Mucosa of rectum (tissue), 2 donors: ENCODE measurements at regions not wholly inside any gene's neighbourhood (a gene's known extent, or its start where the extent isn't known, plus 50 kb on each side); places are given as distances from the start of the nearest gene placed in this dataset.
A peak's percentile ranks its signal among the peaks of the same experiment; 100 is the strongest.

Source experiments
- H3K27ac ChIP-seq, 2 donors: one replicate each; pipeline ENCODE4 v1.7.0; 2013; ENCODE audit warnings: inconsistent platforms in 2 of 2, low read depth in 2 of 2, low read length in 2 of 2
- H3K27me3 ChIP-seq, 2 donors: one replicate each; pipeline ENCODE4 v1.7.0; 2013; ENCODE audit warnings: low read length in 2 of 2; ENCODE audit not compliant: control insufficient read depth in 2 of 2, insufficient read depth in 2 of 2
- H3K36me3 ChIP-seq, 2 donors: one replicate each; pipeline ENCODE4 v1.7.0; 2013; ENCODE audit warnings: low read length in 2 of 2; ENCODE audit not compliant: control insufficient read depth in 2 of 2, insufficient read depth in 2 of 2
- H3K4me1 ChIP-seq, 2 donors: one replicate each; pipeline ENCODE4 v1.7.0; 2013; ENCODE audit warnings: low read length in 2 of 2, mild to moderate bottlenecking in 1 of 2; ENCODE audit not compliant: control insufficient read depth in 2 of 2, insufficient read depth in 2 of 2
- H3K4me3 ChIP-seq, 2 donors: one replicate each; pipeline ENCODE4 v1.7.0; 2013; ENCODE audit warnings: low read length in 2 of 2
- H3K9ac ChIP-seq, 2 donors: one replicate each; pipeline ENCODE4 v1.7.0; 2013; ENCODE audit warnings: low read length in 2 of 2, low read depth in 1 of 2, mild to moderate bottlenecking in 1 of 2
- H3K9me3 ChIP-seq, 2 donors: one replicate each; pipeline ENCODE4 v1.7.0; 2013; ENCODE audit warnings: low read length in 2 of 2; ENCODE audit not compliant: control insufficient read depth in 2 of 2
- donor health status: healthy.
- donor health status: Normal muscosa, but diverticular disease.

DNA sequence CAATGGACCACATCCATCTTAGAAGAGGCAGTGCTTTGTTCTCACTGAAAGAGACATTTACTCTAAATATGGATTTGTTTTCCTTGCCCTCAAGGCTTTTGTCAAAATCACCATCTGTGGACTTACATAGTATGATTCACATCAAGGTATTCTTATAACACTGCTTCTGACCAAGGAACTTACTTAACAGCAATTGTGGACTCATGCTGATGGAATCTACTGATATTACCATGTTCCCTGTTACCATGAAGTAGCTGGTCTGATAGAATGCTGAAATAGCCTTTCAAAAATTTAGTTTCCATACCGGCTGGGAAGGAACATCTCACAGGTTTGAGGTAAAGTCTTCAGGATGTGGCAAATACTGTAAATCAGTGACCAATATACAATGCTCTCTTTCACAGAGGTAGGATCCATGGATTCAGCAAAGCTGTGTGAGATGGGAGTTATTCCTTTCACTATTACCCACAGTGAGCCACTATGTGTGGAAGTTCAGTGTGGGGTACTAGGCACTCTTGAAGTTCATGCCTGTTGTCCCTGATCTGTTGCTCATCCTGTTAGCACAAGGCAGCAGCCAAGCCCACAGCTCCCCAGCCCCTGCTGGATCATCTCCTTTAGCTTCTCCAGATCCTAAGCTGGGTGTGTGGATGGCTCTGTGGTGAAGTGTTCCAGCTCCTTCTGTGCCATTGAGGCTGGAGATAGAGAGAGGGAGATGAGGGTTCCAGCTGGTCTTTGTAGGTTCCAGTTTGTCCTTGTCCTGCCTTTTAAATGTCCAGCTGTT, 126.4 kb downstream of the ATP23 start:
- no peak overlapping the region for H3K4me3 ChIP-seq
- no peaks in the 10 kb centered on the region for H3K9me3 ChIP-seq
- no peak overlapping the region for H3K27ac ChIP-seq
- H3K27me3 ChIP-seq = no peaks in the 10 kb centered on the region
- H3K36me3 ChIP-seq = no peaks in the 10 kb centered on the region
- peaks cover 0 to 3% of the 10 kb centered on the region in 2 donors for H3K4me1 ChIP-seq
- no peak overlapping the region for H3K9ac ChIP-seq

GRCh38 chr12:58068706-58069105, 127.3 kb downstream of the ATP23 start:
- no peaks in the 10 kb centered on the region for H3K27me3 ChIP-seq
- H3K4me3 ChIP-seq = peak overlapping the region in 1 of 2 donors; percentile 0
- H3K4me1 ChIP-seq = peaks cover 0 to 3% of the 10 kb centered on the region in 2 donors
- H3K27ac ChIP-seq = no peak overlapping the region
- no peak overlapping the region for H3K9ac ChIP-seq
- no peaks in the 10 kb centered on the region for H3K9me3 ChIP-seq
- H3K36me3 ChIP-seq = no peaks in the 10 kb centered on the region

DNA sequence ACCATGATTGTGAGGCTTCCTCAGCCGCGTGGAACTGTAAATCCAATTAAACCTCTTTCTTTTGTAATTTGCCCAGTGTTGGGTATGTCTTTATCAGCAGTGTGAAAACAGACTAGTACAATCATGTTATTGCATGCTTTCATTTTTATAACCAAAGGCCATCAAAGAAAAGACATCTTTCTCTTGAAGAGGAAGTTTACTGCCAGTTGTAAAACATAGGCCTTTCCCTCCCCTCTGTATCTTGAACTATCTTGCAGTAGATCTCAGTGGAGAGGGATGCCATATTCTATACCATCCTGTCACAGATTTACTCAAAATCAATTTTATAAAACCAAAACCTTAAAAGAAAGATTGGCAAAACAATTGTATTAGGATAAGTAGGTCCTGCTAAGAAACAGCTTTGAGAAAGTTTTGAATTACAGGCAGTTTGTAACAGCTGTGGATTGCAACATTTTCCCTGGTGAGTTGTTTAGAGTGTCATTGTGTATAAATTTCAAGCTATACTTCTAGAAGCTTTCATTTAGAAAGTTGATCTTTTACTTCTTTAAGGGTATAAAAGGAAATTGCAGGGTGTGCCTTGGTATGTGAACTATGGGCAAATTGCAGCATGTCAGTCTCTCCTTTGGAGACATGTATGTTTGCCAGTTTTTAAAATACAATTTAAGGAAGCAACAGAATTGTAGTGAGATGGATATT, 128.0 kb downstream of the ATP23 start:
- H3K27me3 ChIP-seq = no peaks in the 10 kb centered on the region

DNA sequence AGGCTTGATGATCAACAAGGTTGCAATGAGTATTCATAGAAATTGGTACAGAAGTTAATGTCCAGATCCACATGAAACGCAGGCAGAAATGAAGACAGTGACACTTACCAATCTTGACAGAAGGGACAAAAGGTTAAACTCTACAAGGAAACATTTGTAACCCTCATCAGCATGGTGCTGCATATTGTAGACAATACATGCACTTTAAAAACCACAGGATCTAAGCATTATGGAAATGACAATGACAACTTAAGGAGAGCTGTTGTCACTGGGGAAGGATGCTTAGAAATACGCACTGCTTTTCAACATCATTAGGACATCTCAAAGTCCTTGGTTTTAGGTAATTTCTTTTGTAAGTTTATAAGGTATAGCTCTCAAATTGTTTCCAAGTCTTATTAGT, 130.6 kb downstream of the ATP23 start:
- H3K9ac ChIP-seq = no peak overlapping the region
- H3K4me1 ChIP-seq = peaks cover 0 to 3% of the 10 kb centered on the region in 2 donors
- no peaks in the 10 kb centered on the region for H3K36me3 ChIP-seq
- no peak overlapping the region for H3K4me3 ChIP-seq
- H3K27me3 ChIP-seq = no peaks in the 10 kb centered on the region
- no peaks in the 10 kb centered on the region for H3K9me3 ChIP-seq
- no peak overlapping the region for H3K27ac ChIP-seq

More for the DNA sequence above, 128.0 kb downstream of the ATP23 start:
- Histone ChIP-seq H3K36me3 (no peaks in the 10 kb centered on the region), H3K9ac (no peak overlapping the region), H3K4me3 (peak overlapping the region in 1 of 2 donors; percentile 0), H3K27ac (no peak overlapping the region), H3K4me1 (peaks cover 0 to 3% of the 10 kb centered on the region in 2 donors), H3K9me3 (no peaks in the 10 kb centered on the region)

- Histone ChIP-seq H3K27me3 (no peaks in the 10 kb centered on the region), H3K4me1 (peaks cover 0 to 3% of the 10 kb centered on the region in 2 donors), H3K36me3 (no peaks in the 10 kb centered on the region), H3K9ac (no peak overlapping the region), H3K9me3 (no peaks in the 10 kb centered on the region), H3K4me3 (no peak overlapping the region), H3K27ac (no peak overlapping the region)
Measured at GRCh38 chr12:58074259-58074658, 132.9 kb downstream of the ATP23 start.

GRCh38 chr12:58079806-58080205, 138.4 kb downstream of the ATP23 start:
- Histone ChIP-seq H3K9me3 (no peaks in the 10 kb centered on the region), H3K4me3 (no peak overlapping the region), H3K9ac (no peak overlapping the region), H3K4me1 (no peaks in the 10 kb centered on the region), H3K36me3 (no peaks in the 10 kb centered on the region), H3K27ac (no peak overlapping the region), H3K27me3 (no peaks in the 10 kb centered on the region)

DNA sequence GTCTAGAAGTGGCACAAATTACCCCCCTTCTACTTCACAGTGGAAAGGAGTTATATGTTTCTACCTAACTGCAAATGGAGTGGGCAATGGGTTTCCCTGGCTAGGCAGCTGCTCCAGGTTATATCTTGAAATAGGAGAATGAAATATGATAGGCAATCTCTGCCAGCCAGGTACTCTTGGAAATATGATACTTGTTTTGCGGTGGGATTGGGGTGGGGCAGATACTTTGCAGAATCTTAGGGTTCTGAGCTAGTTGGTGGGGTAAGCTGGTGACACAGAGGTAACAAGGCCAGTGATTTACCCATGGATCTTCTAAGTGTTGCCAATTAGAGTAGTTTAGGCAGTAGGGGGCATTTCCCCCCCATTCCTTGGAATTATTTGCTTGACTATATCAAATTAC, 140.1 kb downstream of the ATP23 start:
- no peak overlapping the region for H3K4me3 ChIP-seq
- no peaks in the 10 kb centered on the region for H3K27me3 ChIP-seq
- no peaks in the 10 kb centered on the region for H3K4me1 ChIP-seq
- no peak overlapping the region for H3K9ac ChIP-seq
- no peaks in the 10 kb centered on the region for H3K9me3 ChIP-seq
- no peak overlapping the region for H3K27ac ChIP-seq
- no peaks in the 10 kb centered on the region for H3K36me3 ChIP-seq

GRCh38 chr12:58082996-58083395, 141.6 kb downstream of the ATP23 start:
- H3K9me3 ChIP-seq = no peaks in the 10 kb centered on the region
- no peak overlapping the region for H3K27ac ChIP-seq
- H3K9ac ChIP-seq = no peak overlapping the region
- H3K36me3 ChIP-seq = no peaks in the 10 kb centered on the region
- H3K4me1 ChIP-seq = no peaks in the 10 kb centered on the region
- H3K27me3 ChIP-seq = no peaks in the 10 kb centered on the region
- H3K4me3 ChIP-seq = no peak overlapping the region

- H3K9me3 ChIP-seq = no peaks in the 10 kb centered on the region
- no peaks in the 10 kb centered on the region for H3K4me1 ChIP-seq
- no peak overlapping the region for H3K4me3 ChIP-seq
- H3K27ac ChIP-seq = no peak overlapping the region
- no peaks in the 10 kb centered on the region for H3K27me3 ChIP-seq
- H3K9ac ChIP-seq = no peak overlapping the region
- no peaks in the 10 kb centered on the region for H3K36me3 ChIP-seq
Measured at GRCh38 chr12:58086006-58086405, 144.6 kb downstream of the ATP23 start.

- H3K27ac ChIP-seq = no peak overlapping the region
- no peaks in the 10 kb centered on the region for H3K9me3 ChIP-seq
- no peaks in the 10 kb centered on the region for H3K27me3 ChIP-seq
- H3K9ac ChIP-seq = no peak overlapping the region
- H3K4me1 ChIP-seq = no peaks in the 10 kb centered on the region
- H3K4me3 ChIP-seq = no peak overlapping the region
- no peaks in the 10 kb centered on the region for H3K36me3 ChIP-seq
Measured at GRCh38 chr12:58086930-58087329, 145.6 kb downstream of the ATP23 start.
